Uterus (tissue), 2 donors: ENCODE measurements at regions not wholly inside any gene's neighbourhood (a gene's known extent, or its start where the extent isn't known, plus 50 kb on each side); places are given as distances from the start of the nearest gene placed in this dataset.

Experiments
- POLR2A ChIP-seq, 2 donors: fragments of 450-650 bp; IDR thresholded peaks; one replicate each; pipeline ENCODE4 v1.6.1; 2016; ENCODE audit warnings: antibody characterized with exemption in 2 of 2, mild to moderate bottlenecking in 1 of 2, moderate library complexity in 1 of 2
- TF ChIP-seq, protein P1 (sequence below), 4 experiments: fragments of 200-600 bp in 2 of 4; fragments of 450-650 bp in 2 of 4; sonication (generic) in 2 of 4; IDR thresholded peaks; one replicate each; pipeline ENCODE4 v1.5.1; 2016 to 2019; ENCODE audit warnings: antibody characterized with exemption in 4 of 4, mild to moderate bottlenecking in 2 of 4, moderate library complexity in 1 of 4

DNA sequence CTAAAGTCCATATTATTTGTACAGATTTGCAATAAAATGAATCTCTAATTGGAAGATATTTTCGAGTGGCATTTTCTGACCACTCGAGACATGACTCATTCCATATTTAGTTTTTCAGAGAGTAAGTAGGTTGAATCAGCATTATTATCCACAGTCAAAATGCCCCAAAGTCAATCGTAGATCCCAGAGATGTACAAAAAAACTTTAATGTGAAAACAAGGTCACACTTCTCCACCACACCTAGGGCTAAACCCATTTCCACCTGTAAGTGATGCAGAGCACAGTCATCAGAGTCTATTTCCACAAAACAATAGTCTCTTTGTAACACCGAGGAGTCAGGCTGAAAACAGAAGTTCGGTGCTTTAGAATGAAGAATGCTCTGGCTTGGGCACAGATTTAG, 117.1 kb upstream of the TENM3 start:
- TF ChIP-seq, protein P1, sequence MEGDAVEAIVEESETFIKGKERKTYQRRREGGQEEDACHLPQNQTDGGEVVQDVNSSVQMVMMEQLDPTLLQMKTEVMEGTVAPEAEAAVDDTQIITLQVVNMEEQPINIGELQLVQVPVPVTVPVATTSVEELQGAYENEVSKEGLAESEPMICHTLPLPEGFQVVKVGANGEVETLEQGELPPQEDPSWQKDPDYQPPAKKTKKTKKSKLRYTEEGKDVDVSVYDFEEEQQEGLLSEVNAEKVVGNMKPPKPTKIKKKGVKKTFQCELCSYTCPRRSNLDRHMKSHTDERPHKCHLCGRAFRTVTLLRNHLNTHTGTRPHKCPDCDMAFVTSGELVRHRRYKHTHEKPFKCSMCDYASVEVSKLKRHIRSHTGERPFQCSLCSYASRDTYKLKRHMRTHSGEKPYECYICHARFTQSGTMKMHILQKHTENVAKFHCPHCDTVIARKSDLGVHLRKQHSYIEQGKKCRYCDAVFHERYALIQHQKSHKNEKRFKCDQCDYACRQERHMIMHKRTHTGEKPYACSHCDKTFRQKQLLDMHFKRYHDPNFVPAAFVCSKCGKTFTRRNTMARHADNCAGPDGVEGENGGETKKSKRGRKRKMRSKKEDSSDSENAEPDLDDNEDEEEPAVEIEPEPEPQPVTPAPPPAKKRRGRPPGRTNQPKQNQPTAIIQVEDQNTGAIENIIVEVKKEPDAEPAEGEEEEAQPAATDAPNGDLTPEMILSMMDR (IDR thresholded peaks at IDR 0.05): no peak
- no peak for TF ChIP-seq POLR2A (IDR thresholded peaks at IDR 0.05)
